CD4-positive, alpha-beta T cell (primary cell): ENCODE measurements at regions not wholly inside any gene's neighbourhood (a gene's known extent, or its start where the extent isn't known, plus 50 kb on each side); places are given as distances from the start of the nearest gene placed in this dataset.

Experiments used
- ATAC-seq: fragments of 200-7000 bp; cut with Tn5 transposase; one replicate; pipeline ENCODE4 v1.10.0; 2022; ENCODE audit warnings: mild to moderate bottlenecking; ENCODE audit not compliant: poor library complexity
- CTCF ChIA-PET: fragments of 350-600 bp; sonication (Branson Sonifier 250); formaldehyde crosslinking; loops from one replicate; lab custom pipeline; 2021; ENCODE audit warnings: antibody characterized with exemption, inconsistent platforms; lab: Charles Lee
- POLR2A ChIA-PET: fragments of 350-600 bp; sonication (Branson Sonifier 250); formaldehyde crosslinking; loops from one replicate; lab custom pipeline; 2021; ENCODE audit warnings: antibody characterized with exemption, inconsistent platforms; lab: Charles Lee
- DNase-seq, 14 experiments: peaks; one replicate each; pipeline ENCODE4 v3.0.0-alpha.2; 2013 to 2020; ENCODE audit warnings: mixed read lengths in 2 of 14
- H3K27ac ChIP-seq, 2 donors: one replicate each; pipeline versions ENCODE4 v1.5.1 to v1.7.0; 2013; ENCODE audit warnings: low read length in 2 of 2, low read depth in 1 of 2, mild to moderate bottlenecking in 1 of 2
- H3K27me3 ChIP-seq, 2 experiments: 1 replicate in 1 of 2; 2 replicates in 1 of 2; pipeline versions ENCODE4 v1.6.1 to v1.7.0; 2013; ENCODE audit warnings: low read length in 2 of 2, control low read depth in 1 of 2, mild to moderate bottlenecking in 1 of 2, moderate library complexity in 1 of 2; ENCODE audit not compliant: insufficient read depth in 2 of 2, control insufficient read depth in 1 of 2
- H3K36me3 ChIP-seq: one replicate; pipeline ENCODE4 v1.6.1; 2013; ENCODE audit warnings: low read length, control low read depth; ENCODE audit not compliant: insufficient read depth
- H3K4me1 ChIP-seq: one replicate; pipeline ENCODE4 v1.6.1; 2013; ENCODE audit warnings: low read length, control low read depth; ENCODE audit not compliant: insufficient read depth
- H3K4me3 ChIP-seq: one replicate; pipeline ENCODE4 v1.5.1; 2013; ENCODE audit warnings: mild to moderate bottlenecking, low read length, moderate library complexity
- H3K9me3 ChIP-seq, 2 experiments: 1 replicate in 1 of 2; 2 replicates in 1 of 2; pipeline versions ENCODE4 v1.6.1 to v1.7.0; 2013; ENCODE audit warnings: low read length in 2 of 2, mild to moderate bottlenecking in 2 of 2, control low read depth in 1 of 2, moderate library complexity in 1 of 2; ENCODE audit not compliant: control insufficient read depth in 1 of 2, insufficient read depth in 1 of 2
- H3K27ac Mint-ChIP-seq: one replicate; pipeline ENCODE4 v1.8.0; 2020; ENCODE audit warnings: mixed read lengths
- H3K27me3 Mint-ChIP-seq: one replicate; pipeline ENCODE4 v1.8.0; 2021; ENCODE audit warnings: mixed read lengths
- H3K36me3 Mint-ChIP-seq: one replicate; pipeline ENCODE4 v1.8.0; 2021; ENCODE audit warnings: low read depth, mixed read lengths
- H3K4me1 Mint-ChIP-seq: one replicate; pipeline ENCODE4 v1.8.0; 2021; ENCODE audit warnings: low read depth, mixed read lengths
- H3K4me3 Mint-ChIP-seq: one replicate; pipeline ENCODE4 v1.8.0; 2020; ENCODE audit warnings: mild to moderate bottlenecking, mixed read lengths
- H3K9me3 Mint-ChIP-seq: one replicate; pipeline ENCODE4 v1.8.0; 2020; ENCODE audit warnings: mixed read lengths
- intact Hi-C, 2 experiments: fragments of 100-400 bp; cut with DNase I in 1 of 2; cut with micrococcal nuclease in 1 of 2; formaldehyde crosslinking; loops; one replicate each; pipeline versions ENCODE4 v1.15.1 to v1.9.0; 2023 to 2025; cut with DNase I, micrococcal nuclease
- TF ChIP-seq, protein P1 (sequence below): fragments of 200-600 bp; IDR thresholded peaks from one replicate; pipeline ENCODE4 v1.8.0; 2022; ENCODE audit warnings: antibody characterized with exemption, mild to moderate bottlenecking

DNA sequence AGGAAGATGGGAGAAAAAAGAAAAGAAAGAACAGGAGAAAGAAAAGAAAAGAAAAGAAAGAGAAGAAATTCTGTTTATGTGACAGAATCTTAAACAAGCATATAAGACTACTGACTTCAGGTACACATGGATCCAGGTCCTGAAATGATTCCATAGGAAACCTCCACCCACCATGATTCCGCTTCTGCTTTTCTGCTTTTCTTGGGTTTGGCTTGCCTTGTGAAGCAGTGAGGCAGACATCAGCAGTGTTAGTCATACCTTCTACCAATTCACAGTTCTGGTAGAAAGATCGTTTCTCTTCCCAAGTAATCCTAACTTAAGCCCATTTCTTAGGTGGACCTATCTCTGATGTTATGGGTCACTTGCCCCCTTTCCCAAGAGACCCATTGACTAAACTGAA lies 660.1 kb upstream of the RBFOX1 start:
- no peak overlapping the region for H3K27ac Mint-ChIP-seq
- no peaks in the 10 kb centered on the region for H3K4me1 Mint-ChIP-seq
- H3K4me1 ChIP-seq = no peaks in the 10 kb centered on the region
- H3K27me3 ChIP-seq = no peaks in the 10 kb centered on the region
- TF ChIP-seq, protein P1, sequence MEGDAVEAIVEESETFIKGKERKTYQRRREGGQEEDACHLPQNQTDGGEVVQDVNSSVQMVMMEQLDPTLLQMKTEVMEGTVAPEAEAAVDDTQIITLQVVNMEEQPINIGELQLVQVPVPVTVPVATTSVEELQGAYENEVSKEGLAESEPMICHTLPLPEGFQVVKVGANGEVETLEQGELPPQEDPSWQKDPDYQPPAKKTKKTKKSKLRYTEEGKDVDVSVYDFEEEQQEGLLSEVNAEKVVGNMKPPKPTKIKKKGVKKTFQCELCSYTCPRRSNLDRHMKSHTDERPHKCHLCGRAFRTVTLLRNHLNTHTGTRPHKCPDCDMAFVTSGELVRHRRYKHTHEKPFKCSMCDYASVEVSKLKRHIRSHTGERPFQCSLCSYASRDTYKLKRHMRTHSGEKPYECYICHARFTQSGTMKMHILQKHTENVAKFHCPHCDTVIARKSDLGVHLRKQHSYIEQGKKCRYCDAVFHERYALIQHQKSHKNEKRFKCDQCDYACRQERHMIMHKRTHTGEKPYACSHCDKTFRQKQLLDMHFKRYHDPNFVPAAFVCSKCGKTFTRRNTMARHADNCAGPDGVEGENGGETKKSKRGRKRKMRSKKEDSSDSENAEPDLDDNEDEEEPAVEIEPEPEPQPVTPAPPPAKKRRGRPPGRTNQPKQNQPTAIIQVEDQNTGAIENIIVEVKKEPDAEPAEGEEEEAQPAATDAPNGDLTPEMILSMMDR = no peak
- ATAC-seq (no peak), DNase-seq (no peak)
- H3K36me3 Mint-ChIP-seq = no peaks in the 10 kb centered on the region
- no peak overlapping the region for H3K4me3 ChIP-seq
- POLR2A ChIA-PET = no interaction called here
- H3K9me3 ChIP-seq = peaks cover 0 to 9% of the 10 kb centered on the region in 2 experiments
- intact Hi-C loops = no loop called here
- H3K4me3 Mint-ChIP-seq = no peak overlapping the region
- CTCF ChIA-PET = no interaction called here
- no peaks in the 10 kb centered on the region for H3K27me3 Mint-ChIP-seq
- H3K27ac ChIP-seq = no peak overlapping the region
- peaks cover 2% of the 10 kb centered on the region for H3K9me3 Mint-ChIP-seq
- H3K36me3 ChIP-seq = no peaks in the 10 kb centered on the region

DNA sequence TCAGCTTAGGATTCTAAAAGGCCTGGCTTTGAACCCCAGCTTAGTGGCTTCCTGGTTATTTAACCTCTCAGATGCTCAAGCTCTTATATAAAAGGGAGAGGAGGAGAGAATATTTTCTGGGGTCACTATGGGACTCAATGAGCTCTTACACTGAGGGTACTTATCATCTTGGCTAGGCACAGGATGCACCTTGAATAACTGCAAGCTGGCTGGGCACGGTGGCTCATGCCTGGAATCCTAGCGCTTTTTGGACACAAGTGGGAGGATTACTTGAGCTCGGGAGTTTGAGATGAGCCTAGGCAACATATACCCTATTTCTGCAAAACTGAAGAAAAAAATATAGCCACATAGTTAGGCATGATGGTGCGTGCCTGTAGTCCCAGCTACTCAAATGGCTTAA lies 665.3 kb upstream of the RBFOX1 start:
- H3K4me3 Mint-ChIP-seq = no peak overlapping the region
- H3K27me3 Mint-ChIP-seq = no peaks in the 10 kb centered on the region
- H3K27ac Mint-ChIP-seq = no peak overlapping the region
- intact Hi-C loops = no loop called here
- no peaks in the 10 kb centered on the region for H3K27me3 ChIP-seq
- no peak overlapping the region for H3K4me3 ChIP-seq
- POLR2A ChIA-PET = no interaction called here
- DNase-seq (no peak), ATAC-seq (no peak)
- CTCF ChIA-PET = no interaction called here
- no peaks in the 10 kb centered on the region for H3K36me3 Mint-ChIP-seq
- no peaks in the 10 kb centered on the region for H3K9me3 Mint-ChIP-seq
- no peak overlapping the region for H3K27ac ChIP-seq
- H3K4me1 ChIP-seq = no peaks in the 10 kb centered on the region
- no peaks in the 10 kb centered on the region for H3K4me1 Mint-ChIP-seq
- TF ChIP-seq, protein P1 = no peak
- no peaks in the 10 kb centered on the region for H3K9me3 ChIP-seq
- H3K36me3 ChIP-seq = no peaks in the 10 kb centered on the region

DNA sequence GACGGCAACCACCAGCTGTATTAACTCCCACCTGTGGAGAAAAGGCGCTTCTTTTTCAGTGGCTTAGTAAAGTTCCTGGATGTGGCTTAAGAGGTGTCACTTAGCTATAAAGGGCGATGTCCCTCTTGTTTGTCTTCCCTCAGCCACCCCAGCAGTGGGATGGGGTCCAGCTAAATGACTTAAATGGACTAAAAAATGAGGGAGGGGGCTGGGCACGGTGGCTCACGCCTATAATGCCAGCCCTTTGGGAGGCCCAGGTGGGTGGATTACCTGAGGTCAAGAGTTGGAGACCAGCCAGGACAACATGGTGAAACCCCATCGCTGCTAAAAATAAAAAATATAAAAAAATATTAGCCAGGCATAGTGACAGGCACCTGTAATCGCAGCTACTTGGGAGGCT lies 667.5 kb upstream of the RBFOX1 start:
- Mint-ChIP-seq H3K36me3 (no peaks in the 10 kb centered on the region), H3K27ac (no peak overlapping the region), H3K27me3 (no peaks in the 10 kb centered on the region), H3K9me3 (no peaks in the 10 kb centered on the region), H3K4me3 (no peak overlapping the region), H3K4me1 (no peaks in the 10 kb centered on the region)
- DNase-seq (no peak), ATAC-seq (no peak)
- POLR2A ChIA-PET = no interaction called here
- no peaks in the 10 kb centered on the region for H3K4me1 ChIP-seq
- H3K36me3 ChIP-seq = no peaks in the 10 kb centered on the region
- CTCF ChIA-PET = no interaction called here
- no peak overlapping the region for H3K27ac ChIP-seq
- TF ChIP-seq, protein P1 = no peak
- intact Hi-C loops = no loop called here
- H3K9me3 ChIP-seq = no peaks in the 10 kb centered on the region
- H3K27me3 ChIP-seq = no peaks in the 10 kb centered on the region
- H3K4me3 ChIP-seq = no peak overlapping the region
